SK-N-SH (cell line): ENCODE measurements at regions not wholly inside any gene's neighbourhood (a gene's known extent, or its start where the extent isn't known, plus 50 kb on each side); places are given as distances from the start of the nearest gene placed in this dataset.

ENCODE experiments used
- CTCF ChIA-PET: fragments of 300-600, 350-600 bp; formaldehyde crosslinking; extraction: SDS; loops from one replicate; lab custom pipeline; 2021; lab: Yijun Ruan, JAX
- POLR2A ChIA-PET: fragments of 350-600 bp; sonication (Branson Sonifier 250); formaldehyde crosslinking; extraction: SDS; loops from one replicate; lab custom pipeline; 2020; ENCODE audit warnings: antibody characterized with exemption, inconsistent platforms; lab: Yijun Ruan, JAX
- DNase-seq: peaks from one replicate; pipeline ENCODE4 v3.0.0; 2012
- H2AFZ ChIP-seq: fragments of 200-600 bp; sonication (generic); 2 replicates; pipeline ENCODE4 v1.8.1; 2016; ENCODE audit warnings: antibody characterized with exemption, mild to moderate bottlenecking, low read depth
- H3F3A ChIP-seq: fragments of 200-600 bp; sonication (generic); replicated peaks from 2 replicates; pipeline ENCODE3; 2016; ENCODE audit warnings: antibody characterized with exemption, mild to moderate bottlenecking; ENCODE audit not compliant: insufficient read depth
- H3K27ac ChIP-seq, 2 experiments: fragments of 200-500 bp in 1 of 2; fragments of 200-600 bp in 1 of 2; sonication (Bioruptor generic) in 1 of 2; sonication (generic), shearing (Covaris generic) in 1 of 2; 2 replicates each; pipeline versions ENCODE4 v1.5.1 to v1.6.1; 2014 to 2016; ENCODE audit warnings: low read depth in 2 of 2, inconsistent platforms in 1 of 2, low read length in 1 of 2, mild to moderate bottlenecking in 1 of 2, mixed read lengths in 1 of 2
- H3K27me3 ChIP-seq: fragments of 200-600 bp; sonication (generic), shearing (Covaris generic); 2 replicates; pipeline ENCODE4 v1.6.1; 2016; ENCODE audit warnings: mixed run types; ENCODE audit not compliant: insufficient read depth
- H3K36me3 ChIP-seq, 2 experiments: fragments of 200-500 bp in 1 of 2; fragments of 200-600 bp in 1 of 2; sonication (Bioruptor generic) in 1 of 2; sonication (generic) in 1 of 2; replicated peaks in 1 of 2; 2 replicates each; pipeline versions ENCODE3 to v1.5.1; 2014 to 2016; ENCODE audit warnings: low read length in 1 of 2, mild to moderate bottlenecking in 1 of 2; ENCODE audit not compliant: insufficient read depth in 2 of 2, control insufficient read depth in 1 of 2
- H3K4me1 ChIP-seq, 2 experiments: fragments of 200-500 bp in 1 of 2; fragments of 200-600 bp in 1 of 2; sonication (Bioruptor generic) in 1 of 2; sonication (generic), shearing (Covaris generic) in 1 of 2; 2 replicates each; pipeline versions ENCODE4 v1.5.1 to v1.6.1; 2014 to 2016; ENCODE audit warnings: low read depth in 1 of 2, low read length in 1 of 2, mixed run types in 1 of 2; ENCODE audit not compliant: insufficient read depth in 2 of 2, control insufficient read depth in 1 of 2
- H3K4me2 ChIP-seq: fragments of 200-600 bp; sonication (generic), shearing (Covaris generic); 2 replicates; pipeline ENCODE4 v1.6.1; 2017; ENCODE audit warnings: mixed run types
- H3K4me3 ChIP-seq, 2 experiments: fragments of 200-500 bp in 1 of 2; fragments of 200-600 bp in 1 of 2; sonication (Bioruptor generic) in 1 of 2; sonication (generic), shearing (Covaris generic) in 1 of 2; 2 replicates each; pipeline versions ENCODE4 v1.5.1 to v1.8.1; 2014 to 2016; ENCODE audit warnings: low read depth in 2 of 2, inconsistent platforms in 1 of 2, low read length in 1 of 2, mild to moderate bottlenecking in 1 of 2, mixed read lengths in 1 of 2, moderate library complexity in 1 of 2
- H3K79me2 ChIP-seq: fragments of 200-600 bp; sonication (generic); 2 replicates; pipeline ENCODE4 v1.8.1; 2017; ENCODE audit warnings: mild to moderate bottlenecking; ENCODE audit not compliant: insufficient read depth
- H3K9ac ChIP-seq: fragments of 200-600 bp; sonication (generic); 2 replicates; pipeline ENCODE4 v1.6.1; 2017; ENCODE audit warnings: mixed run types
- H3K9me2 ChIP-seq: fragments of 200-600 bp; sonication (generic); 2 replicates; pipeline ENCODE4 v1.6.1; 2017; ENCODE audit warnings: mixed run types
- H3K9me3 ChIP-seq: fragments of 200-600 bp; sonication (generic); 2 replicates; pipeline ENCODE4 v1.6.1; 2017; ENCODE audit warnings: mixed run types, mild to moderate bottlenecking, moderate library complexity
- H4K20me1 ChIP-seq: fragments of 200-600 bp; sonication (generic); 2 replicates; pipeline ENCODE4 v1.6.1; 2017; ENCODE audit warnings: mild to moderate bottlenecking, mixed run types; ENCODE audit not compliant: insufficient read depth
- CHD2 ChIP-seq: fragments of 150-350 bp; IDR thresholded peaks from 2 replicates; pipeline ENCODE4 v1.6.1; 2018; ENCODE audit warnings: low read length; ENCODE audit not compliant: partially characterized antibody
- CTCF ChIP-seq: fragments of 200-600 bp; sonication (generic); IDR thresholded peaks from 2 replicates; pipeline ENCODE4 v1.6.1; 2017; ENCODE audit warnings: antibody characterized with exemption, mild to moderate bottlenecking, moderate library complexity
- FOSL2 ChIP-seq: IDR thresholded peaks from 2 replicates; pipeline ENCODE4 v1.4.0; 2012; ENCODE audit warnings: low read depth, mild to moderate bottlenecking, moderate library complexity, borderline replicate concordance
- FOXJ3 ChIP-seq: sonication (generic); formaldehyde crosslinking; IDR thresholded peaks from 2 replicates; pipeline ENCODE4 v1.5.1; 2020; ENCODE audit warnings: mild to moderate bottlenecking, missing genetic modification reagents
- FOXM1 ChIP-seq: IDR thresholded peaks from 2 replicates; pipeline ENCODE4 v1.4.0; 2012; ENCODE audit warnings: low read depth, mild to moderate bottlenecking
- IRF3 ChIP-seq: fragments of 150-350 bp; IDR thresholded peaks from 2 replicates; pipeline ENCODE4 v1.6.1; 2016; ENCODE audit warnings: mild to moderate bottlenecking, low read depth, low read length
- JUND ChIP-seq: IDR thresholded peaks from 2 replicates; pipeline ENCODE4 v1.4.0; 2012
- MAX ChIP-seq: IDR thresholded peaks from 2 replicates; pipeline ENCODE4 v1.4.0; 2012; ENCODE audit warnings: low read depth
- MEF2A ChIP-seq: IDR thresholded peaks from 2 replicates; pipeline ENCODE4 v1.4.0; 2012; ENCODE audit warnings: low read depth, borderline replicate concordance
- NRF1 ChIP-seq: IDR thresholded peaks from 2 replicates; pipeline ENCODE4 v1.6.1; 2012; ENCODE audit warnings: low read depth, mild to moderate bottlenecking, low read length
- POLR2AphosphoS5 ChIP-seq: IDR thresholded peaks from 2 replicates; pipeline ENCODE4 v1.6.1; 2012; ENCODE audit warnings: low read depth, low read length
- RCOR1 ChIP-seq: fragments of 150-350 bp; IDR thresholded peaks from 2 replicates; pipeline ENCODE4 v1.6.1; 2017; ENCODE audit warnings: antibody characterized with exemption, low read length
- REST ChIP-seq: IDR thresholded peaks from 2 replicates; pipeline ENCODE4 v1.6.1; 2012; ENCODE audit warnings: mild to moderate bottlenecking, low read depth, low read length, moderate library complexity
- RXRA ChIP-seq: IDR thresholded peaks from 2 replicates; pipeline ENCODE4 v1.4.0; 2012; ENCODE audit warnings: low read depth, mild to moderate bottlenecking, borderline replicate concordance
- YY1 ChIP-seq: IDR thresholded peaks from 2 replicates; pipeline ENCODE4 v1.4.0; 2012; ENCODE audit warnings: low read depth, mild to moderate bottlenecking
- ZBTB33 ChIP-seq: IDR thresholded peaks from 2 replicates; pipeline ENCODE4 v1.4.0; 2012; ENCODE audit warnings: low read depth, borderline replicate concordance
- WGBS: methylation state at CpG from one replicate; pipeline ENCODE4 v1.1.6; 2017; ENCODE audit warnings: low lambda C conversion rate; 5-methylcytosine and 5-hydroxymethylcytosine counted together
- TF ChIP-seq, protein P1 (sequence below): IDR thresholded peaks from 2 replicates; pipeline ENCODE4 v1.4.0; 2012; ENCODE audit warnings: low read depth, borderline replicate concordance
- TF ChIP-seq, protein P2 (sequence below): IDR thresholded peaks from 2 replicates; pipeline ENCODE4; 2012

- H3K4me1 ChIP-seq, result peaks cover 0 to 14% of the 10 kb centered on the region in 2 experiments; a peak in 1 of 4 replicates
- H3F3A ChIP-seq, result no peaks in the 10 kb centered on the region
- no peaks in the 10 kb centered on the region for H3K9me3 ChIP-seq
- 0 out of 4 replicates have a peak overlapping the region, but pooled peaks of 1 of the 2 experiments have one; percentile 3 for H3K4me3 ChIP-seq
- H4K20me1 ChIP-seq, result no peaks in the 10 kb centered on the region
- ChIA-PET POLR2A (no interaction called here), CTCF (interaction anchor here (1.3 to 11.1 kb wide), 4 partner anchors 23 to 201 kb away, joined by 4 to 101 read pairs (median 14); no protein-coding TSS in a partner anchor)
- no peak overlapping the region for H2AFZ ChIP-seq
- no peaks in the 10 kb centered on the region for H3K36me3 ChIP-seq
- H3K4me2 ChIP-seq, result no peak overlapping the region
- no peak for DNase-seq
- H3K27ac ChIP-seq, result no peak overlapping the region
- TF ChIP-seq NRF1 (no peak), CHD2 (no peak), FOXM1 (no peak), MEF2A (no peak), JUND (no peak), ZBTB33 (no peak), CTCF (no peak), FOXJ3 (CRISPR knock-in tag) (no peak), FOSL2 (no peak), POLR2AphosphoS5 (no peak), IRF3 (no peak), MAX (no peak), REST (no peak), YY1 (no peak), RXRA (no peak), RCOR1 (no peak)
- TF ChIP-seq, protein P1, sequence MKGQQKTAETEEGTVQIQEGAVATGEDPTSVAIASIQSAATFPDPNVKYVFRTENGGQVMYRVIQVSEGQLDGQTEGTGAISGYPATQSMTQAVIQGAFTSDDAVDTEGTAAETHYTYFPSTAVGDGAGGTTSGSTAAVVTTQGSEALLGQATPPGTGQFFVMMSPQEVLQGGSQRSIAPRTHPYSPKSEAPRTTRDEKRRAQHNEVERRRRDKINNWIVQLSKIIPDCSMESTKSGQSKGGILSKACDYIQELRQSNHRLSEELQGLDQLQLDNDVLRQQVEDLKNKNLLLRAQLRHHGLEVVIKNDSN, result no peak
- TF ChIP-seq, protein P2, sequence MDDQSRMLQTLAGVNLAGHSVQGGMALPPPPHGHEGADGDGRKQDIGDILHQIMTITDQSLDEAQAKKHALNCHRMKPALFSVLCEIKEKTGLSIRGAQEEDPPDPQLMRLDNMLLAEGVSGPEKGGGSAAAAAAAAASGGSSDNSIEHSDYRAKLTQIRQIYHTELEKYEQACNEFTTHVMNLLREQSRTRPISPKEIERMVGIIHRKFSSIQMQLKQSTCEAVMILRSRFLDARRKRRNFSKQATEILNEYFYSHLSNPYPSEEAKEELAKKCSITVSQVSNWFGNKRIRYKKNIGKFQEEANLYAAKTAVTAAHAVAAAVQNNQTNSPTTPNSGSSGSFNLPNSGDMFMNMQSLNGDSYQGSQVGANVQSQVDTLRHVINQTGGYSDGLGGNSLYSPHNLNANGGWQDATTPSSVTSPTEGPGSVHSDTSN, result no peak
- 92% methylated on average over 4 of the region's 4 CpGs for WGBS
- H3K79me2 ChIP-seq, result no peaks in the 10 kb centered on the region
- no peak overlapping the region for H3K9ac ChIP-seq
- H3K27me3 ChIP-seq, result no peaks in the 10 kb centered on the region
- no peaks in the 10 kb centered on the region for H3K9me2 ChIP-seq
These were observed 88.0 kb upstream of the WLS start for GRCh38 chr1:68320349-68320748.
